Left ventricle myocardium inferior (tissue), 1 donor: ENCODE measurements at regions not wholly inside any gene's neighbourhood (a gene's known extent, or its start where the extent isn't known, plus 50 kb on each side); places are given as distances from the start of the nearest gene placed in this dataset.

Source experiments
- DNase-seq: peaks from one replicate; pipeline ENCODE4 v3.0.0-alpha.2; 2020
- H3K27ac ChIP-seq: fragments of 200-600 bp; replicated peaks from 2 replicates; pipeline ENCODE4 v1.8.0; 2021
- H3K27me3 ChIP-seq: fragments of 200-600 bp; 2 replicates; pipeline ENCODE4 v1.8.0; 2021; ENCODE audit warnings: low read depth
- H3K36me3 ChIP-seq: fragments of 200-600 bp; 2 replicates; pipeline ENCODE4 v1.8.0; 2021
- H3K4me1 ChIP-seq: fragments of 200-600 bp; 2 replicates; pipeline ENCODE4 v1.8.0; 2021
- H3K4me3 ChIP-seq: fragments of 200-600 bp; 2 replicates; pipeline ENCODE4 v1.8.0; 2021; ENCODE audit warnings: mild to moderate bottlenecking, moderate library complexity
- H3K9me3 ChIP-seq: fragments of 200-600 bp; replicated peaks from 2 replicates; pipeline ENCODE4 v1.8.0; 2021
- intact Hi-C: fragments of 100-400 bp; cut with micrococcal nuclease; formaldehyde crosslinking; loops from one replicate; pipeline ENCODE4 v1.11.0; 2022
- TF ChIP-seq, protein P1 (sequence below): fragments of 200-600 bp; IDR thresholded peaks from 2 replicates; pipeline ENCODE4 v1.8.0; 2021; ENCODE audit warnings: antibody characterized with exemption, mild to moderate bottlenecking, borderline replicate concordance
- donor health status: DM: no; HTN: yes; CAD: no; lungs with severe emphysema.

DNA sequence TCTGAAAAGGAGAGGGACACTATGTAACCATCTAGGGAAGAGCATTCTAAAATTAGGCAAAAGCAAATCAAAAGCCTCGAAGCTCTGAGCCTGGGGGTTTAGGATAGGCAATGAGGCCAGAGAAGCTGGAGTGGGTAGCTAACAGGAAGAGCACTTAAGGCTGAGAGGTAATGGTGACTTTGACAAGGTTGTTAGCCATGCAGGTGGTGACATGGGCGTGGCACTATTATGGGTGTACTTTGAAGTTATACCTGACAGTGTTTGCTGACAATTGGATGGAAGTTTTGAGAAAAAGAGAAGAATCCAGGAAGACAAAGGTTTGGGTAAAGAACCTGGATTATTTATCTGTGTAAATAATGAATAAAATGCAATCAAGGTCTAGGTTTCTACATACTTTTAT is 383.0 kb upstream of the SEMA3C start:
- Histone ChIP-seq H3K4me1 (peaks cover 8% of the 10 kb centered on the region), H3K4me3 (no peak overlapping the region), H3K27ac (no peak overlapping the region), H3K27me3 (no peaks in the 10 kb centered on the region), H3K36me3 (no peaks in the 10 kb centered on the region), H3K9me3 (no peaks in the 10 kb centered on the region)
- intact Hi-C loops = no loop called here
- TF ChIP-seq, protein P1, sequence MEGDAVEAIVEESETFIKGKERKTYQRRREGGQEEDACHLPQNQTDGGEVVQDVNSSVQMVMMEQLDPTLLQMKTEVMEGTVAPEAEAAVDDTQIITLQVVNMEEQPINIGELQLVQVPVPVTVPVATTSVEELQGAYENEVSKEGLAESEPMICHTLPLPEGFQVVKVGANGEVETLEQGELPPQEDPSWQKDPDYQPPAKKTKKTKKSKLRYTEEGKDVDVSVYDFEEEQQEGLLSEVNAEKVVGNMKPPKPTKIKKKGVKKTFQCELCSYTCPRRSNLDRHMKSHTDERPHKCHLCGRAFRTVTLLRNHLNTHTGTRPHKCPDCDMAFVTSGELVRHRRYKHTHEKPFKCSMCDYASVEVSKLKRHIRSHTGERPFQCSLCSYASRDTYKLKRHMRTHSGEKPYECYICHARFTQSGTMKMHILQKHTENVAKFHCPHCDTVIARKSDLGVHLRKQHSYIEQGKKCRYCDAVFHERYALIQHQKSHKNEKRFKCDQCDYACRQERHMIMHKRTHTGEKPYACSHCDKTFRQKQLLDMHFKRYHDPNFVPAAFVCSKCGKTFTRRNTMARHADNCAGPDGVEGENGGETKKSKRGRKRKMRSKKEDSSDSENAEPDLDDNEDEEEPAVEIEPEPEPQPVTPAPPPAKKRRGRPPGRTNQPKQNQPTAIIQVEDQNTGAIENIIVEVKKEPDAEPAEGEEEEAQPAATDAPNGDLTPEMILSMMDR = no peak
- DNase-seq = no peak

DNA sequence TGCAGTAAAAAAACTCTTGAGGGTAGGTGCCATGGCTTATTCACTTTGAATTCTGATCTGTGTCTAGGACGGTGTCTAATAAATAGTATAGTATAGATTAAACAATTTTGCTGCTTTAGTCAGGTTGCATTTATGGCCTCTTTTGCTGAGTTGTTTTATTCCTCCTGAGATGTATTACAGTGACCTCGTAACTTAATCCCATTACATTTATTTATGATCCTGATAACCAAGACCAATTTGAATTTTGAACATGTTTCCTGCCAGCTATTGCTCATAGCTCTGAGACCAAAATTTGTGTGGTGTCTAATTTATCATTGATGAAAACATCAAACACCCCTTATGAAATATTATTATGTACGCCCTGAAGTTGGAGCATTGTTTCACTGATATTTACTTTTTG is 381.9 kb upstream of the SEMA3C start:
- Histone ChIP-seq H3K4me1 (peaks cover 8% of the 10 kb centered on the region), H3K27me3 (no peaks in the 10 kb centered on the region), H3K9me3 (no peaks in the 10 kb centered on the region), H3K36me3 (no peaks in the 10 kb centered on the region), H3K27ac (no peak overlapping the region), H3K4me3 (no peak overlapping the region)
- intact Hi-C loops = no loop called here
- DNase-seq = no peak
- TF ChIP-seq, protein P1 = no peak

DNA sequence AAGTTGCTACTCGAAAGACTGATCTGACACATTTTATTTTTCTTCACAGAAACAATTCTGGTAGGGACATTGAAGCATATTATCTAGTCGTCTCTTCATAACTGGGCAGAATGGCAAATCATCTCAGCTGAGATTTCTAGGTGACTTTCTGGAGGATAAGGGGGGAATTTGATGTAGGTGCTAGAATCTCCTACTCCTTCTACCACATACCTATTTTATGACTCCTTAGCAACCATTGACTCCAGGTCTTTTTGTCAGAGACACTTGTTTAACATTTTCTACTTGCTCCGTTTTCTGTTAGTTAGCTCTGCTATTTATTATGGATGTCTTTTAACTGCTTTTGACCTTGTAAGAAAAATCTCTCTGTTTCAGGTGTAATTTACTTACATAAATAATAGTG is 380.9 kb upstream of the SEMA3C start:
- H3K27ac ChIP-seq = no peak overlapping the region
- TF ChIP-seq, protein P1 = no peak
- no peaks in the 10 kb centered on the region for H3K9me3 ChIP-seq
- DNase-seq = no peak
- intact Hi-C loops = no loop called here
- H3K4me3 ChIP-seq = no peak overlapping the region
- peaks cover 8% of the 10 kb centered on the region for H3K4me1 ChIP-seq
- no peaks in the 10 kb centered on the region for H3K27me3 ChIP-seq
- no peaks in the 10 kb centered on the region for H3K36me3 ChIP-seq

DNA sequence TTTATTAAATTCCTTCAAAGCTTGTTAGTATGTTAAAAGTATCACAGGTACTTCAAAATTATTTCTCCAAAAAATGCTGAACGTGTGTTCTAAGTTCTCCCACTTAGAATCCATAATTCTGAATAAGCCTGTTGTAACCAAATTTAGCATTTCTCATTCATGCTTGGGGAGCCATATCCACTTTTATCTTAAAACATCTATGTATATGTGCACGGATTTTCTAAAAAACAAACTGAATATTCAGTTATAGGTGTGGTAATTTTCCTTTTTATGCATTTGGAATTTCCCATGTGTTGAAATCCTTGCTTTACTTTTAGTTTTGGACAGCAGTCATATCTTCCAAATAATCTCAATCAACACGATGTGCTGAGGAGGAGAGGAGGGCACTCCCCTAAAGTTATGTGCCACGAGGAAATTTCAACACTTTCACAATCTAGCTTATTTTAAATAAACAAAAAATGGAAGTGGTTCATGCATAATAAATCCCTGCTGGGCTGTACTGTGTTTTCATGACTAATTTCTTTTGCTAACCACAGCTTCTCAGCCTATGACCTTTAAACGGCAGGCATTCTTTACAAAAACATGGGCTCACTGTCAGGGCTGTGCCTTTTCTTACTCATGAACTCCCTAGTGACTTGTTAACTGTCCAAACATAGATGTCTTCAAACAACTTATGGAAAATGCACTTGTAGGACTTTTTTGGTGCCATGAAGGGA is 380.3 kb upstream of the SEMA3C start:
- intact Hi-C loops = no loop called here
- no peak for DNase-seq
- Histone ChIP-seq H3K4me1 (peaks cover 8% of the 10 kb centered on the region), H3K9me3 (no peaks in the 10 kb centered on the region), H3K27me3 (no peaks in the 10 kb centered on the region), H3K27ac (no peak overlapping the region), H3K4me3 (no peak overlapping the region), H3K36me3 (no peaks in the 10 kb centered on the region)
- TF ChIP-seq, protein P1 = no peak

DNA sequence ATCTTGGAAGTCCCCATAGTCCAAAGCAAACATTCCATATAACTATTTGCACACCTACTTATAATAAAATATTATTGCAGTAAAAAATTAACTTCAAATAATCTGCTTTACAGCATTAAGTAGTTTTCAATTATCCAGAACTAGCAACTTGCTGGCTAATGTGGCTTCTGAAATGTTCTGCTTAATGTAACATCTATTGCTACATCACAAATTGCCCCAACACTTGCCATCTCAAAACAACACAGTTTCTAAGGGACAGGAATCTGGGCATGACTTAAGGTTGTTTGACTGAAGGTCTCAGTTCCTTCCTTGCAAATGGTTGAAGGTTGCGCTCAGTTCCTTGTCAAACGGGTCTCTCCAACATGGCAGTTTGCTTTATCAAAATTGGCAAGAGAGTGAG is 378.5 kb upstream of the SEMA3C start:
- H3K27me3 ChIP-seq = no peaks in the 10 kb centered on the region
- TF ChIP-seq, protein P1 = no peak
- H3K27ac ChIP-seq = no peak overlapping the region
- no peak overlapping the region for H3K4me3 ChIP-seq
- no peaks in the 10 kb centered on the region for H3K36me3 ChIP-seq
- no peaks in the 10 kb centered on the region for H3K9me3 ChIP-seq
- peaks cover 8% of the 10 kb centered on the region for H3K4me1 ChIP-seq
- intact Hi-C loops = no loop called here
- DNase-seq = no peak
